ENCODE measurements at regions not wholly inside any gene's neighbourhood (a gene's known extent, or its start where the extent isn't known, plus 50 kb on each side); places are given as distances from the start of the nearest gene placed in this dataset.

- H3K4me1 ChIP-seq: no peaks in the 10 kb centered on the region
- intact Hi-C loops (cut with DNase I): no loop called here
- ATAC-seq (no peak), DNase-seq (no peak)
- TF ChIP-seq POLR2A (IDR thresholded peaks at IDR 0.05): no peak
- TF ChIP-seq CTCF (IDR thresholded peaks at IDR 0.05): no peak
- H3K27me3 ChIP-seq: no peaks in the 10 kb centered on the region
- no peak overlapping the region for H3K27ac ChIP-seq
- no peaks in the 10 kb centered on the region for H3K9me3 ChIP-seq
- H3K4me3 ChIP-seq: no peak overlapping the region
- no peaks in the 10 kb centered on the region for H3K36me3 ChIP-seq (replicated peaks in 1 of 2; ENCODE audit: insufficient read depth in 1 of 2, low read depth in 2 of 2)
Measured at GRCh38 chrX:33465137-33465536, 253.8 kb upstream of the DMD start.

- intact Hi-C loops (cut with DNase I): no loop called here
- H3K36me3 ChIP-seq (replicated peaks in 1 of 2; ENCODE audit: insufficient read depth in 1 of 2, low read depth in 2 of 2): no peaks in the 10 kb centered on the region
- no peaks in the 10 kb centered on the region for H3K9me3 ChIP-seq
- DNase-seq: no peak
- TF ChIP-seq POLR2A (IDR thresholded peaks at IDR 0.05) (no peak), CTCF (IDR thresholded peaks at IDR 0.05) (no peak)
- H3K4me1 ChIP-seq: no peaks in the 10 kb centered on the region
- H3K27me3 ChIP-seq: no peaks in the 10 kb centered on the region
- H3K4me3 ChIP-seq: no peak overlapping the region
- H3K27ac ChIP-seq: no peak overlapping the region
- 80 to 82% methylated on average over 1 to 2 of the region's 2 CpGs for WGBS, 2 donors
- no peak for ATAC-seq
Measured at GRCh38 chrX:33457102-33457501, 245.8 kb upstream of the DMD start.

GRCh38 chrX:33447285-33447684, 235.9 kb upstream of the DMD start:
- ATAC-seq: no peak
- WGBS, 2 donors: 55 to 65% methylated on average over 3 of the region's 3 CpGs
- Histone ChIP-seq H3K36me3 (replicated peaks in 1 of 2; ENCODE audit: insufficient read depth in 1 of 2, low read depth in 2 of 2) (no peaks in the 10 kb centered on the region), H3K9me3 (no peaks in the 10 kb centered on the region), H3K4me3 (no peak overlapping the region), H3K27ac (no peak overlapping the region), H3K4me1 (no peaks in the 10 kb centered on the region), H3K27me3 (no peaks in the 10 kb centered on the region)
- TF ChIP-seq CTCF (IDR thresholded peaks at IDR 0.05) (no peak), POLR2A (IDR thresholded peaks at IDR 0.05) (no peak)
- DNase-seq: no peak
- intact Hi-C loops (cut with DNase I): no loop called here

GRCh38 chrX:33434256-33435092, 223.1 kb upstream of the DMD start:
- peak; percentile 46 to 74 (median 56) for DNase-seq

More at GRCh38 chrX:33434256-33435092, 223.1 kb upstream of the DMD start:
- Histone ChIP-seq H3K36me3 (replicated peaks in 1 of 2; ENCODE audit: insufficient read depth in 1 of 2, low read depth in 2 of 2) (no peaks in the 10 kb centered on the region), H3K9me3 (no peaks in the 10 kb centered on the region), H3K4me3 (no peak overlapping the region), H3K4me1 (no peaks in the 10 kb centered on the region), H3K27ac (no peak overlapping the region), H3K27me3 (no peaks in the 10 kb centered on the region)
- 12 to 24% methylated on average over 9 to 10 of the region's 11 CpGs for WGBS, 2 donors
- TF ChIP-seq POLR2A (IDR thresholded peaks at IDR 0.05) (no peak), CTCF (IDR thresholded peaks at IDR 0.05) (peak; percentile 48 to 73 (median 54))
- intact Hi-C loops (cut with DNase I): no loop called here
- ATAC-seq: no peak
